PC-3 (cell line): ENCODE measurements at regions not wholly inside any gene's neighbourhood (a gene's known extent, or its start where the extent isn't known, plus 50 kb on each side); places are given as distances from the start of the nearest gene placed in this dataset.

Experiments
- ATAC-seq: fragments of 200-7000 bp; cut with Tn5 transposase; 2 replicates; pipeline ENCODE4 v1.9.1; 2020; ENCODE audit warnings: mild to moderate bottlenecking, moderate library complexity
- BruUV-seq: library from RNA; stranded (reverse); fragments of 400-500 nt; replicated peaks from 2 replicates; lab custom pipeline; 2021; lab: Mats Ljungman, UMichigan
- CTCF ChIA-PET: fragments of 300-600 bp; sonication (Branson Sonifier 250); formaldehyde crosslinking; loops from one replicate; lab custom pipeline; 2022; ENCODE audit warnings: antibody characterized with exemption; lab: Charles Lee
- POLR2A ChIA-PET: fragments of 300-600 bp; sonication (Branson Sonifier 250); formaldehyde crosslinking; loops from one replicate; lab custom pipeline; 2022; ENCODE audit warnings: antibody characterized with exemption; ENCODE audit not compliant: unreplicated experiment; lab: Charles Lee
- DNase-seq: peaks from one replicate; pipeline ENCODE4 v3.0.0-alpha.2; 2015
- H2AFZ ChIP-seq: fragments of 300-600 bp; sonication (generic); 2 replicates; pipeline ENCODE4 v1.6.0; 2016; ENCODE audit warnings: antibody characterized with exemption, low read length
- H3F3A ChIP-seq: fragments of 300-600 bp; sonication (generic); one replicate; pipeline ENCODE4 v1.6.0; 2017; ENCODE audit warnings: antibody characterized with exemption, low read length, control low read depth, mild to moderate bottlenecking; ENCODE audit not compliant: unreplicated experiment
- H3K27ac ChIP-seq: fragments of 300-600 bp; sonication (generic); 2 replicates; pipeline ENCODE4 v1.5.1; 2016; ENCODE audit warnings: mild to moderate bottlenecking, low read length
- H3K27me3 ChIP-seq: fragments of 300-600 bp; sonication (generic); 2 replicates; pipeline ENCODE4 v1.6.1; 2016; ENCODE audit warnings: low read length, mixed read lengths
- H3K36me3 ChIP-seq: fragments of 300-600 bp; sonication (generic); 2 replicates; pipeline ENCODE4 v1.6.1; 2016; ENCODE audit warnings: low read depth, mixed run types, low read length, mixed read lengths
- H3K4me1 ChIP-seq: fragments of 300-600 bp; sonication (generic); 2 replicates; pipeline ENCODE4 v1.5.1; 2016; ENCODE audit warnings: low read length; ENCODE audit not compliant: insufficient read depth
- H3K4me2 ChIP-seq: fragments of 300-600 bp; sonication (generic); 2 replicates; pipeline ENCODE4 v1.6.0; 2016; ENCODE audit warnings: low read length
- H3K4me3 ChIP-seq: fragments of 300-600 bp; sonication (generic); 2 replicates; pipeline ENCODE4 v1.5.1; 2016; ENCODE audit warnings: mild to moderate bottlenecking, low read length, mixed read lengths
- H3K79me2 ChIP-seq: fragments of 300-600 bp; sonication (generic); 2 replicates; pipeline ENCODE4 v1.6.1; 2017; ENCODE audit warnings: low read length, mixed read lengths
- H3K9ac ChIP-seq: fragments of 300-600 bp; sonication (generic); 2 replicates; pipeline ENCODE4 v1.6.0; 2016; ENCODE audit warnings: mild to moderate bottlenecking, low read length
- H3K9me2 ChIP-seq: fragments of 300-600 bp; sonication (generic); replicated peaks from 2 replicates; pipeline ENCODE4 v1.6.1; 2016; ENCODE audit warnings: mixed run types, low read length, mixed read lengths
- H3K9me3 ChIP-seq: fragments of 300-600 bp; sonication (generic); 2 replicates; pipeline ENCODE4 v1.6.1; 2016; ENCODE audit warnings: low read length, mixed read lengths
- H4K20me1 ChIP-seq: fragments of 300-600 bp; sonication (generic); 2 replicates; pipeline ENCODE4 v1.6.1; 2016; ENCODE audit warnings: low read length, mixed read lengths
- EZH2 ChIP-seq: fragments of 300-600 bp; sonication (generic); IDR thresholded peaks from one replicate; pipeline ENCODE4 v1.6.1; 2017; ENCODE audit warnings: antibody characterized with exemption, mild to moderate bottlenecking, low read length; ENCODE audit not compliant: unreplicated experiment
- EZH2phosphoT487 ChIP-seq: fragments of 300-600 bp; sonication (generic); IDR thresholded peaks from 2 replicates; pipeline ENCODE4 v1.6.1; 2018; ENCODE audit warnings: mild to moderate bottlenecking, antibody characterized with exemption, low read length, borderline replicate concordance
- intact Hi-C: fragments of 100-400 bp; cut with micrococcal nuclease; formaldehyde crosslinking; loops from 2 replicates; pipeline ENCODE4 v1.9.0; 2023
- TF ChIP-seq, protein P1 (sequence below): fragments of 300-600 bp; sonication (generic); conservative IDR thresholded peaks from 2 replicates; pipeline ENCODE4 v1.5.1; 2017; ENCODE audit warnings: antibody characterized with exemption, low read depth, mild to moderate bottlenecking, low read length

DNA sequence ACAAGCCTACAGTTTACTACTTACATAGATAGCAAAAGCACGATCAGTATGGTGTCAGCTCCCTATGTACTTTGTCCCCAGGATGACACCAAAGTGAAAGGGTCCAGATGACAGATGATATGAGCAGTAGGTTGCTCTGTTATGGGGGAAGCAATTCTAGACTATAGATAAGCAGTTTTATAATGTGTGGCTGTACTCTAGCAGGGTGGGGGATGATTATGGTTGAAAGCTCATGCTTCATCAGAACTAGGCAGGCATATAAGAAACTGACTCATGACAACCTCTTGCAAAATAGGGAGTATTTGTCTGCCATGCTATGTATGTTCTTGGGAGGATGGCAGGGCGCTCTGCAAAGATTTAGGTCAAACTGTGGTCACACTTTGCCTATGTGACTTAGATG lies 158.2 kb upstream of the ZBED5 start:
- Histone ChIP-seq H3K4me1 (no peaks in the 10 kb centered on the region), H3K4me3 (no peak overlapping the region), H3K36me3 (no peaks in the 10 kb centered on the region), H2AFZ (no peak overlapping the region), H3K79me2 (no peaks in the 10 kb centered on the region), H4K20me1 (no peaks in the 10 kb centered on the region), H3K27ac (no peak overlapping the region), H3K9ac (no peak overlapping the region), H3K27me3 (no peaks in the 10 kb centered on the region), H3K9me3 (no peaks in the 10 kb centered on the region), H3K4me2 (no peak overlapping the region), H3F3A (no peaks in the 10 kb centered on the region), H3K9me2 (no peaks in the 10 kb centered on the region)
- no TSS peak for BruUV-seq
- no peak for ATAC-seq
- DNase-seq: no peak
- intact Hi-C loops: no loop called here
- ChIA-PET POLR2A (no interaction called here), CTCF (interaction anchor here (1.0 kb wide), 1 partner anchor 82 kb away, joined by 3 read pairs; no protein-coding TSS in a partner anchor)
- TF ChIP-seq EZH2 (no peak), EZH2phosphoT487 (no peak)
- TF ChIP-seq, protein P1, sequence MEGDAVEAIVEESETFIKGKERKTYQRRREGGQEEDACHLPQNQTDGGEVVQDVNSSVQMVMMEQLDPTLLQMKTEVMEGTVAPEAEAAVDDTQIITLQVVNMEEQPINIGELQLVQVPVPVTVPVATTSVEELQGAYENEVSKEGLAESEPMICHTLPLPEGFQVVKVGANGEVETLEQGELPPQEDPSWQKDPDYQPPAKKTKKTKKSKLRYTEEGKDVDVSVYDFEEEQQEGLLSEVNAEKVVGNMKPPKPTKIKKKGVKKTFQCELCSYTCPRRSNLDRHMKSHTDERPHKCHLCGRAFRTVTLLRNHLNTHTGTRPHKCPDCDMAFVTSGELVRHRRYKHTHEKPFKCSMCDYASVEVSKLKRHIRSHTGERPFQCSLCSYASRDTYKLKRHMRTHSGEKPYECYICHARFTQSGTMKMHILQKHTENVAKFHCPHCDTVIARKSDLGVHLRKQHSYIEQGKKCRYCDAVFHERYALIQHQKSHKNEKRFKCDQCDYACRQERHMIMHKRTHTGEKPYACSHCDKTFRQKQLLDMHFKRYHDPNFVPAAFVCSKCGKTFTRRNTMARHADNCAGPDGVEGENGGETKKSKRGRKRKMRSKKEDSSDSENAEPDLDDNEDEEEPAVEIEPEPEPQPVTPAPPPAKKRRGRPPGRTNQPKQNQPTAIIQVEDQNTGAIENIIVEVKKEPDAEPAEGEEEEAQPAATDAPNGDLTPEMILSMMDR: no peak

DNA sequence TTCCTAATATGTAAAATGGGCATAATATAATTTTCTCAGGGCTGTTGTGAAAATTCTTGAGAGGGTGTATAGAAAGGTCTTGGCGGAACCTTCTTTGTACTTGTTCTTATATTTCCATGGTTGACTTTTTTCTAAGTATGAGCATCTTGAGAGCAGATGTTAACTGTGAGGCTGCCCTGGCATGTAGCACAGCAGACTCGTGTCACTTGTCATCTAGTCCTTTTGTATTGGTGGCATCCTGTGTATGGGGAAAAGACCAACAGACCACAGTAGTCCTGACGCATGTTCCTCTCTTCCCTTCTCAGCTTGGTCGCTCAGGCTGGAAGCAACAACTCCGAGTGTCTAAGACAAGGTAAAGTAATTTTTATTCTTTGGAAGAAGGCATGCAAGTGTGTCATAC lies 153.8 kb upstream of the ZBED5 start:
- ChIA-PET POLR2A (interaction anchor here (0.6 kb wide), 1 partner anchor 111 kb away, joined by 3 read pairs; no protein-coding TSS in a partner anchor), CTCF (no interaction called here)
- TF ChIP-seq EZH2 (no peak), EZH2phosphoT487 (no peak)
- TF ChIP-seq, protein P1: no peak
- Histone ChIP-seq H3K36me3 (no peaks in the 10 kb centered on the region), H3K4me1 (no peaks in the 10 kb centered on the region), H3F3A (no peaks in the 10 kb centered on the region), H3K27me3 (no peaks in the 10 kb centered on the region), H3K9me3 (no peaks in the 10 kb centered on the region), H2AFZ (no peak overlapping the region), H3K4me3 (no peak overlapping the region), H3K4me2 (no peak overlapping the region), H4K20me1 (no peaks in the 10 kb centered on the region), H3K79me2 (no peaks in the 10 kb centered on the region), H3K9me2 (no peaks in the 10 kb centered on the region), H3K9ac (no peak overlapping the region), H3K27ac (no peak overlapping the region)
- ATAC-seq (no peak), DNase-seq (no peak)
- intact Hi-C loops: no loop called here
- BruUV-seq: no TSS peak

DNA sequence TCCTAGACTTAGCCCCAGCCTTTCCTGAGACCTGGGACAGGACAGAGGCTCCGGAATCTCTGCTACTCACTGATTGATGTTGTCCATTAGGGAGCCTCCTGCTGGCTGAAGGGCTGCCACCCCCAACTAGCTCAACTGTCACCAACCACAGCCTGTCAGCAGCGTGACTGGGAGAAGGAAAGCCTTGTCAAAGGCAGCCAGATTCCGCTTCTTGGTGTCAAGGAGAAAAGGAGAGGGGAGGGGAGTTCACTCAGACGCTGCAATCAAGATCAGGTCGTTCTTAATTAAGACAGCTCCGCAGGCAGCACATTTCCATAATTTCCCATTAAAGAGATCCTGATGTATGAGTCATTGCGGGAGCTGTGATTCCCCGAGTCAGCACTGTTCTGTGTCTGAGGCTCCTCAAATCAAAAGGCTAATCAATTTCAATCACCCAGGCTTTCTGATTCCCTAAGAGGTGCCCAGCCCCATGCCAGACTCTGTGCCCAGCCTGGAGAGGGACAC lies 152.8 kb upstream of the ZBED5 start:
- Histone ChIP-seq H3K9ac (no peak overlapping the region), H3K4me3 (no peak overlapping the region), H3K9me3 (no peaks in the 10 kb centered on the region), H3K27ac (no peak overlapping the region), H3K4me2 (peak overlapping the region; percentile 39; the same call in 1 of the 2 replicates), H4K20me1 (no peaks in the 10 kb centered on the region), H3K4me1 (no peaks in the 10 kb centered on the region), H2AFZ (peak overlapping the region; percentile 18; the same call in 1 of the 2 replicates), H3K9me2 (no peaks in the 10 kb centered on the region), H3K36me3 (no peaks in the 10 kb centered on the region), H3F3A (no peaks in the 10 kb centered on the region), H3K79me2 (no peaks in the 10 kb centered on the region), H3K27me3 (no peaks in the 10 kb centered on the region)
- TF ChIP-seq, protein P1: peak; percentile 51
- TF ChIP-seq EZH2: no peak
- BruUV-seq: no TSS peak
- intact Hi-C loops: no loop called here
- POLR2A ChIA-PET: interaction anchor here (0.6 to 1.0 kb wide), 3 partner anchors 110 to 1153 kb away, joined by 3 read pairs; no protein-coding TSS in a partner anchor
- DNase-seq (peak; percentile 35), ATAC-seq (peak; percentile 76)
- CTCF ChIA-PET: interaction anchor here (0.6 to 1.7 kb wide), 4 partner anchors 10 to 218 kb away, joined by 4 to 7 read pairs (median 4); no protein-coding TSS in a partner anchor
